Kasumi-1 (cell line): ENCODE measurements at regions not wholly inside any gene's neighbourhood (a gene's known extent, or its start where the extent isn't known, plus 50 kb on each side); places are given as distances from the start of the nearest gene placed in this dataset.

Source experiments
- DNase-seq, 2 experiments: peaks; one replicate each; lab custom pipeline; 2025; lab: John Stamatoyannopoulos, UW

DNA sequence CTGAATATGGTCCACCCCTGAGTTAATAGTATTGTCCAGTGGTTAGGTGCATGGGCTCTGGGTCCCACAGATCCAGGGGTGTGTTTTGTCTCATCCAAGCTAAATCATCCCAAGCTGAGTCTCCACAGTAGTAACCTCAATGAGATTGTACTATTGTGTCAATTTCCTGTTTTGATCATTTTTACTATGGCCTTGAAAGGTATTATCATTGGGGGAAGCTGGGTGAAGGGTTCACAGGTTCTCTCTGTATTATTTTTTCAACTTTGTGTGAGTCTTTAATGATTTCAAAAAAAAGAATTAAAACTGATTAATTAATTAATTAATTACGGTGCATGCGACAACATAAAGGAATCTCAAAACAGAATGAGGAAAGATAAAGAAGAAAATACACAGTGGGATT lies 266.1 kb downstream of the MN1 start:
- DNase-seq = no peak

- no peak for DNase-seq
These were observed 264.1 kb downstream of the MN1 start for GRCh38 chr22:27537501-27537900.

GRCh38 chr22:27538666-27539065 lies 262.9 kb downstream of the MN1 start:
- DNase-seq = no peak

DNA sequence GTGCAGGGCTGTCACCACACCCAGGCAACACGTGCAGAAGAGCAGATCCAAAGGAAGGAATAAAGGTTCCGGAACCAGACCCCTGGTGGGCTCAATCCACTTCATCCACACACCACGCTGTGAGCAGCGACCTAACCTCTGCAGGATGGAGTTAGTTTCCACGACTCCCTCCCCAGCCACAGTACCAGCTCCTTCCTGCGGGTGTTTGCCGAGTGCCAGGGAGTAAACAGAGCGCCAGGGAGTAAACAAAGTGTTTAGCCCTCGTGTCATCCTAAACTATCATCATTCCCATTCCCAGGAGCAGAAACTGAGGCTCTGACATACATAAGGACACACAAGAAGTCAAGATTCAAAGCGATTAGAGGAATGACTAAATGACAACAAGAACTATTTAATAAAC lies 261.3 kb downstream of the MN1 start:
- DNase-seq = no peak

DNA sequence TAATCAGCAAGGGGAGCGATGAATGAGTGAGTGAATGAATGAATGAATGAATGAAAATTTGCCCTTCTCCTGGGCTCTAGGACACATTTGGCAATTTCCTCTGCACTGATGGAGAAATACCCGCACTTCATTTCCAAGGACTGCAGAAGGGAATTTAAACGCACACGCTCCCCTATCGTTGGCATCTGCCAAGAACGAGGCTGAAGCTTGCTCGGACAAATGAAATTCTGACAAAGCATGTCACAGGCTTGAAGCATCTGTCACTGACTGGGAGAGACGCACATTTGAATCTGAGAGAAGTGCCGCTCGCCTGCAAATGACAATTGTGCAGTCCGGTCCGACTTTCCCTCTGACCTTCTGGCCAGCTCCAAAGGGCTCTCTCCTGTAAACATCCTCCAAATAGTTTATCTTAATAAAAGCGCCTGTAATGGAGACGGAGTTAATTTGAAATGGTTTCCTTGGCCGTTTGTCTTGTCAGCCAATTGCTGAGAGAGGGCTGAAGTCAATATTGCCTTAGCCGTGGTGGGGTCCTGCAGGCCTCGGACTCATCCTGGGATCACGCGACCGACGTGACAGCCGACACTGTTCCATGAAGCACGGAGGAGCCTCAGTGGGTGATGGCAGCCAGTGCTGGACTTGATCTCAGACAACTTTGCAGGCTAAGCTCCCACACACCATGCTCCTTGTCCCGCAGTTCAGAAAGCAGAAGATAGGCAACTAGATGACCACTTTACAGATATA lies 260.7 kb downstream of the MN1 start:
- DNase-seq = no peak

DNA sequence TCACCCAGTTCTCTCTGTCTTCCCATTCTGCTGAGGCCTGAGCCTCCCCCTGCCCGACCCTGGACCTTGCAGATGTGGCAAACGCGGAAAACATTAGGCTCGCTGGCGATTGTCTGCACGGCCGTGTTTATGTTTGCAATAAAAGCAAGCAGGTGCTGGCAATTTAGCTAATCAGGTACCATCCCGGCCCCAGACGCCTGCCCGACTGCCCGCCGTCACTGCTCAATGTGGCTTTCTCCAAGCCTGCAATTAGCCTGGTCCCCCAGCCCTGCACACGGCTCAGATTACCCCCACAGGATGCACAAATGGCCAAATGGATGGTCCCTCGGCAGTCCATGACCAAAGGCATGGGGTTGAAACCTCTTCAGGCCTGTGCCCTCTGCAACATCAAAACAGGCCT lies 259.7 kb downstream of the MN1 start:
- DNase-seq = no peak

GRCh38 chr22:27542602-27543001 lies 259.0 kb downstream of the MN1 start:
- DNase-seq = no peak

- DNase-seq = no peak
These were observed 258.1 kb downstream of the MN1 start for GRCh38 chr22:27543460-27543859.

GRCh38 chr22:27545085-27545484 lies 256.5 kb downstream of the MN1 start:
- no peak for DNase-seq

- DNase-seq = no peak
These were observed 255.2 kb downstream of the MN1 start for GRCh38 chr22:27546157-27546935.

DNA sequence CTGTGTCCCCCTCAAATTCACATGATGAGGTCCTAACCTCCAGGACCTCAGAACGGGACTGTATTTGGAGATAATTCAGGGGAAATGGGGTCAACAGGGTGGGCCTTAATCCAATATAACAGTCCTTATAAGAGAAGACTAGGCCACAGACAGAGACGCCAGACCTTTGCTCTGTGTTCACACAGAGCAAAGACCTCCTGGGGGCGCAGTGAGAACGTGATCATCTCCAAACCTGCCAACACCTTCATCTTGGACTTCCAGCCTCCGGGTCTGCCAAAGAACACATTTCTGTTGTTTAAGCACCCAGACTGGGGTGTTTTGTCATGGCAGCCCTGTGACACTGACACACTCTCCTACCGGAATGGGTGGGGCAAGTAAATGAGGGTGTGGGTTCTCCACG lies 250.2 kb downstream of the MN1 start:
- no peak for DNase-seq

GRCh38 chr22:27552176-27552575 lies 249.4 kb downstream of the MN1 start:
- no peak for DNase-seq

DNA sequence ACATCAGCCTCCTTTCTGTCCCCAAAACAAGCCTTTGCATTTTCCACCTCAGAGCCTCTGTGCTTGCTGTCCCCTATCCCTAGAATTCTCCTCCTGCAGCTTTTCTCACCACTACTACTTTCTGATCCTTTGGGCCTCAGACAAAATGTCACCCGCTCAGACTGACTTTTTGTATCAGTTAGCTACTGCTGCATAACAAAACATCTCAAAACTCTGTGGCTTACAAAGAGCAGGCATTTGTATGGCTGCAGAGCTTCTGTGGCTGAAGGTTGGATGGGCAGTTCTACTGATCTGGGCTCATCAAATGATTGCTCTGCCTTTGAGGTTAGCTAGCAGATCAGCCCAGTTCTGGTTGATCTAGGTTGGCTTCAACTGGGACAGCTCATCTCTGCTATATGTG lies 248.7 kb downstream of the MN1 start:
- no peak for DNase-seq

DNA sequence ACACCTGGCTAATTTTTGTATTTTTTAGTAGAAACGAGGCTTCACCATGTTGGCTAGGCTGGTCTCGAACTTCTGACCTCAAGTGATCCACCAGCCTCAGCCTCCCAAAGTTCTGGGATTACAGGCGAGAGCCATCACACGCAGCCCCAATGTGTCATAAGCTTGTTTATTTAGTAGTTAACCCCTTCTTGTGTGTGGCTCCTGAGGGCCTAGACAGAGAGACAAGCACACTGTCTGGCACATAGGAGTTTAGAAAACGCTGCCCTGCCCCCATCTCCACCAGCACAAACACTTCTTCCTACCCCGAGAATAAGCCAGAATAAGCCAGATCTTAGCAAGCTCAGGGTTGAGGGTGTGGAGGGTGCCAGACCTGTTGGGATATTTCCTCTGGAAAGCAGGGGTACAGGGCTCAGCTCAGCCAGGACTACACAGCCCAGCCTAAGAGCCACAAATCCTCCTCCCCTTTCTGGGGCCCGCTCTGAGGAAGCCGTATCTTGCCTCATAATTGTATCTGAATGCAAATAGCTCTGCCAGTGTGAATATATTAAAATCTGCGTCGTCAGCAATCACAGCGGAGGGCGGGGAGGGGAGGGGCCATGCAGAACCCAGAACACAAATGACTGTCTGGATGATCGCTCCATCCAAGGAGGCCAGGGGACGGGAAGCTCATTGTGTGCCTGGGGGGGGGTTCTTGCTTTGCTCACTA lies 247.3 kb downstream of the MN1 start:
- DNase-seq = no peak

DNA sequence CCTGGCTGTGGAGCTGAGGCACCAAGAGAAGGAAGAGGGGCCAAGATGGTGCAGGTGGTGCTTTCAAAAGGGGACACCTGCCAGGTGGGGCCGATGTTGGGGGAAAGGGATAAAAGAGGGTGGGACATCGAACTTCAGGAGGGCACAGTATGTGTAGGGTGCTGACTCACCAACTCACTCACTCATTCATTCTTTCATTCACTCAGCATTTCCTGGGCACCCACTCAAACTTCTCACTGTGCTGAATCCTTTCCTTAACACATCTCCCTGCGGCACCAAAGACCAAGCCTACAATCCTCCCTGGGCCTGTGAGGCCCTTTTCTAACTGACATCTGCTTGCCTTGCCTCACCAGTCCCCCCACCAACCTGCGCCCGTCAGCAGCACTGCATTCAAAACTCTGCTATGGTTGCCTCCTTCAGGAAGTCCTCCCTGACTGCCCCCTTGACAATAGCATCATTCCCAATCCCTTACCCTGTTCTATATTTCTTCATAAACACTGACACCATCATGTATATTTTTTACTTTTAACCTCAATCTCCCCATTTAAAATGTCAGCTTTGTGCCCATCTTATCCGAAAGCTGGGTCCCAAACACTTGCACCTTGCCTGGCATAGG lies 246.6 kb downstream of the MN1 start:
- no peak for DNase-seq

GRCh38 chr22:27556371-27556770 lies 245.2 kb downstream of the MN1 start:
- no peak for DNase-seq

DNA sequence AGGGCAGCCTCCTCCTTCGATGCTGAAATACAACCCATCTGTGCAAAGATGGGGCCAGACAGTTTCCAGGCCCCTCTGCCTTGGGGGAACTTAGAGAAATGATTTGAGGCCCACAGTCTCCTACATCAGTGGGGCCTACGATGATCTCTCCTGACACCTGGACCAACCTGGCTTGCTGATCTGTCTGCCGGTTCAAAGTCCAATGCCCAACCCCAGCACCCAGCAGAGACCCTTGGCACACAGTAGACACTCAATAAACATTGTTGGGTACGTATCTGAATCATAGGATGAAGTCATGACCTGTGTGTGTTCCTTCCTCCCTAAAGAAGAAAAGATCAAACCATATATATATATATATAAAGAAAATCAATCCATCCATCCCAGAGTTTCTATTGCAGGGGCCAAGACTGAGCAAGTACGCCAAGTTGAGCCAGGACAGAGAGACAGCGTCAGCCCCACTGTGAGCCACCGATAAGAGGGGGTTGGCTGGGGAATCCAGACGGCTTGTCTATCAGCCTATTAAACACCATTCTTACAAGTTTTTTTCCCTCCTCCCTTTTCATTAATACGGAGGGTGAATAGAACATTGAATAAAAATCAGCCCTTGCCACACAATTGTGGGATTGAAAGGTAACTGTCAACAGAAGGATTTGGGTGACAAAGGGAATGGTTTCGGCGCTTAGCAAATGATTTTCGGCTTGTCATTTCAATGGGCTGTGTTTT lies 244.1 kb downstream of the MN1 start:
- DNase-seq = no peak

DNA sequence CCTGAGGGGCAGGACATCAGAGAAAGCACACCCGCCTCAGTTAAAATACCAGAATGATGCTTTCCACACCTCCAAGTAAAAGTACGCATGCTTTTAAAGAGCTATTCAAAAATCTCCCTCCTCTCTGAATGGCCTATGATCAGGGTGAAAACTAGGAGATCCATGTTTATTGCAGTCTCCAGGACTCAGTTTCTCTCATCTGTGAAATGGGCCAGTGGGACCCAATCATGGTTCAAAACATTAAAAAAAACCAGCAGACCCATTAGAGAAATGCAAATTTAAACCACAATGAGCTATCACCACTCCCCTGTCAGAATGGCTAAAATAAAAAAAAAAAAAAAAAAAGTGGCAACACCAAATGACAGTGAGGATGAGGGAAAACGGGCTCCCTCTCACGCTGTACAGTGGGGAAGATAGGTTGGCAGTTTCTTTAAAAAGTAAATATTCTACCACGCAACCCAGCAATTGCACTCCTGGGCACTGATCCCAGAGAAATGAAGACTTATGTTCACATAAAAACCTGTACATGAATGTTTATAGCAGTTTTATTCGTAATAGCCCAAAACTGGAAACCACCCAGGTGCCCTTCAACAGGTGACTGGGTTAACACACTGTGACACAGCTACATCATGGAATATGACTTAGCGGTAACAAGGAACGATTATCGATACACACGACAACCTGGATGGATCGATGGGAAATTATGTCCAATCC lies 242.7 kb downstream of the MN1 start:
- no peak for DNase-seq

GRCh38 chr22:27560781-27561180 lies 240.8 kb downstream of the MN1 start:
- DNase-seq = no peak

GRCh38 chr22:27561286-27561904 lies 240.2 kb downstream of the MN1 start:
- DNase-seq = no peak

DNA sequence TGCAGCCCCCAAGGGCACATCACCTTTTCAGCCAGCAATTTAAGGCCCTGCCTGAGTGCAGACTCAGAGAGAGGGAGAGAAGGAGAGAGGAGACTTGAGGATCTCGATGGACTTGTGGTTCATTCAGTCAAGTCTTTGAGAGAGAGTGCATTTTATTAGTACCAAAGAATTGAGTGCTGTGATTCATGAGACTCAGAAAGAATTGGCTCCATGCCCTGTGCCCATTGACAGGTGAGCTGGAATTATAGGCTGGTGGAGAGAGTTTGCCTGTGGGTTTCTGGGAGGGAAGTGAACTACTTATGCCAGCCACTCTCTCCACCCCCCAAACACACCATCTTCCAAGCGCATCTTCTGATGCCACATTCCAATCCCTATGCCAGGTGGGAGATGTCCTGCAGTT lies 236.8 kb downstream of the MN1 start:
- no peak for DNase-seq
